CD1c-positive myeloid dendritic cell (primary cell): ENCODE measurements at regions not wholly inside any gene's neighbourhood (a gene's known extent, or its start where the extent isn't known, plus 50 kb on each side); places are given as distances from the start of the nearest gene placed in this dataset.

ENCODE experiments used
- DNase-seq: peaks from one replicate; pipeline ENCODE4 v3.0.0-alpha.2; 2016; ENCODE audit errors: extremely low spot score

GRCh38 chr16:6068063-6068462, 970.5 kb upstream of the EEF2KMT start:
- DNase-seq = no peak

- no peak for DNase-seq
These were observed 969.1 kb upstream of the EEF2KMT start for GRCh38 chr16:6066652-6067051.

DNA sequence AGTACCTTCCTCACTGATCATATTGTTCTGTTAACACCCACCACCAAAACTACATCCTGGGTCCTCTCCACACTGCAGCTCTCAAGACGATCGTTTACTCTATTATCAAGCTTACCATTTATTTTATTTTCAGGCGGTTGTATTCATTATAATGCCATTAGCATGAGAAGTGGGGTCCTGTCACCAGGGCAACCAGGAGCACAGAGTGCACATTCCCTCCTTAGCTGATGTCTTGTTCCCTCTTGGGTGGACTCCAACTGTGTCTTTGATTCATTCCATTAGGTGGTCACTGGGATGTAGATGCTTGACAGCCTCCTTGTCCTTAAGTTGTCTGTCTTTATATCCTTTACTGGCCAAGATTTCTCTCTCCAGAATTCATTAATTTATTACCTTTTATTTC, 965.9 kb upstream of the EEF2KMT start:
- no peak for DNase-seq

- no peak for DNase-seq
These were observed 962.1 kb upstream of the EEF2KMT start for GRCh38 chr16:6059671-6060070.

DNA sequence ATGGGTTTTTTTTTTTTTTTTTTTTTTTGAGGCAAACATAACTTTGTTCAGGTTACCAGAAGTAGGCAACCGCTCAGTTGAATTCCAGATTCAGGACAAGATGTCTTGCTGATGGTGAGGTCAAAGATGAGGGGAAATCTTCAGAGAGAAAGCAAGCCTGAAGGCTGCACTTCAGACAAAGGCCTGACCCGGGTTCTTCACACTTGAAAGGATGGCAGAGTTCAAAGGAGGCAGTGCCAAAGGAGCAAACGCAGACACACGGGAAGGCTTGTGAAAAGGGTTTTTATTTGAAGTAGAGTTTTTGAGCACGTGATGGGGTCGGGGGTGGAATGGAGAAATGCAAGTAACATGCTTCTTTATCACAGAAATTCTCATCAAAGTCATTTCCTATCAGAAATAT, 960.2 kb upstream of the EEF2KMT start:
- DNase-seq = no peak

GRCh38 chr16:6048017-6048416, 950.4 kb upstream of the EEF2KMT start:
- no peak for DNase-seq

DNA sequence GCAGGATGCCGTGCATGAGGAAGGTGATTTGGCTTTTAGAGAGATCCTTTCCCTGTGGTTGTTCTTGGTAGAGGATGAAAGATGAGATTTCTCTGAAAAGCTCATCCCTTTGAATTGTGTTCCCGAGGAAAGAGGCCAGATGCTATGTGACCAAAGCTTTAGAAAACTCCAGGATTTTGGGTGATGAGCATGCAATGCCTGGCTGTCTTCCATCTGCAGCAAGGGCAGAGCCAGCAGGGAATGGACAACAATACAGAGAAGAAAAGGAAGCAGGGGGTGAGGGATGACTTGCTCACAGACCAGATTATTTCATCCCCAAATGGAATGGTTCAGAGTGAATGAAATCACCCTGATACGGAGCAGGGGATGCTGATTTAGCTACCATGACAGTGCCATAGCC, 949.7 kb upstream of the EEF2KMT start:
- DNase-seq = no peak

GRCh38 chr16:6038941-6039645, 941.5 kb upstream of the EEF2KMT start:
- DNase-seq = no peak

DNA sequence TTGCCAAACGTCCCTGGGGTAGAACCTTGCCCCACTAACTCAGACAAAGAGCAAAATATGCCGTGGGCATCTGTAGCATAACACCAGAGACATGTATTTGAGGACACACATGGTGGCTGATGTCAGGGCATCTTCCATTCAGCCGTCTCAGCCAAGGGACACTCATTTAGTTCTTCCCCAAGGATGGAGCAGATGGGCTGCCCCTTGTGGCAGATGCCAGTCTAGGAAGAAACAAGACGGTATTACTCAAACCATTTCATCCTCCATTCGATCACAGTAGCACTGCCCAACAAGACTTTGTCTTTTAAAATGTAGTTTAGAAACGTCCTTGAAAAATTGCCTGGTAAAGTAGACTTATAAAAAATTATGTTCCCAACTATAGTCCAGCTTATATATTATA, 937.6 kb upstream of the EEF2KMT start:
- no peak for DNase-seq

DNA sequence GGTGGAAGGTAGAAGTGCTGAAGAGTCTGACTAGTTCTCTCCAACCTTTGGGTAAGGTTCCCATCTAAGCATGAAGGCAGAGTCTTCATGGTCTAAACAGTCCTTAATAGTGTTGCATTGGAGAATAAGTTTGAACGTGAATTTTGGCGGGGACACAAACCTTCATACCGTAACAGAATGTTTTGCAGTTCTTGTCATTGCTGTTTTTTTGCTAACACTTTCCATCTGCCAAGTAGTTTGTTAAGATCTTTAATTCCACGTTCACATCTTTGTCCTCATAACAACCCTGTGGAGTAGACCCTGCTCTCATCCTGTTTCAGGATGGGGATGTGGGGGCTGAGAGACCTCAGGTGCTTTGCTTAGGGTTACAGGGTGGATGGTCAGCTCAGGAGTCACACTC, 936.9 kb upstream of the EEF2KMT start:
- no peak for DNase-seq

DNA sequence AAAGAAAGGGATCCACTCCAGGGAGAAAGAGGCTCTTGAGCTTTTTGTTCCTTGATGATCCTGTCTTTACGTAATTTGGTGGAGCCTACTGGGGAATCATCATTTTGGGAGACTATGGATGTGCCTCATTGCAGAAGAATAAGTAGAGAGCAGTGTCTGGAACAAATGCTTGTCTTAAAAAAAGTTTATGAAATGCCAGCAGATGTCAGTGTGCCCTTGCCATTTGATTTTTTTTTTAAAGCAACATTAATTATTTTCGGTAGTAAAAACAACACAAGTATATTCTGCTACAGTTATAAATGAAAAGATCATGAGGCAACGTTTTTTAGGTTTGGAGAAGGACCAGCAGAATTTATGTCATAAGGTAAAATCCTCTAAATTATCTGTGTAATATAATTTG, 934.8 kb upstream of the EEF2KMT start:
- DNase-seq = no peak

DNA sequence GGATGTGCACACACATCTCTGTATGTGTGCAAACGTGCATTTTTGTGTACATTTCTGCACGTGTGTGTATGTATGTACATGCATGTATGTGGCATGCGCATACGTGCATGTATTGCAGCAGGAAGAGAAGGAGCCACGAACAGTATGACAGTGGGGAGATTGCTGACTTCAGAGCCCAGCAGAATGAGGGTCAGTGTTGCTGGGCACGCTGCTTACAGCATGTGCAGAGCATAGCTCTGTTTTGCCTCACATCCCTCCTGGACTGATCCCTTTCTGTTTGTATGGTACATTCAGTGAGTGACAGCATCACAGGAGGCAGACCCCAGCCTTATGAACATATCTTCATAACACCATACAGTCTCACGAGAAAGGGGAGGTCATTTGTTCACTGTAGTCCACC, 934.0 kb upstream of the EEF2KMT start:
- no peak for DNase-seq

DNA sequence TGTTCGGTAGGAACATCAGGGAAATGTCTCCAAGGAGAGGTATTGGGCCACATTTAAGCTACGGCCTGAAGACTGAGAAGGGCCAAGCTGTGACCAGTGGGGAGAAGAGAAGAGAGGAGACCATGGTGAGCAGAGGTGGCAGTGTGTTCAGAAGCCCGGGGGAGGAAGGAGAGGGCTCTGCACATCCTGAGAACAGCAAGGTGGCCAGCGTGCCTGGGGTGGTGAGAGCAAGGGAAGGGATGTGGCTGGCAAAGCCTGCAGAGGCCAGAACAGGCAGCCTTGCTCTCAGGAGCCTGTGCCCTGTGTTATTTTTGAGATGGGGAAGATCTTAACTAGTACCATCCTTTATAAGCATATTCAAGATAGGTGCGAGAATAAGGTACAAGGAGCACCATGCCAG, 933.5 kb upstream of the EEF2KMT start:
- no peak for DNase-seq

DNA sequence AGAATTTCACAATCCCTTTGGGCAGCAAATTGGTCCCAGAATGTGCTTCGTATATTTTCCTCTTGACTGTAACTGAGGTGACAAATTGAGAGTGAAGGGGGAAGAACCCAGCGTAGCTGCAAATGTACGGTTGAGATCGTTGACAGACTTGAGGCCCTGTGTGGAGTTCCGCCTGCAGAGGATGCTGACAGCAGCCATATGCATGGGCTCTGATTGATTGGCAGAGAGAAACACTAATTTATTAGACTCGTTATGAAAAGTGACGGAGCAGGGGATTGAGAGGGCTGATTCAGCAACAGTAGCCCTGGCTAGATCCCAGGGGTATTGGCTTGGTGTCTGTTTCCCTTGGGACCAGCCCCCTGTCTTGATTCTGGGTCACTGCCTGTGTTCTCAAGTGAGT, 930.1 kb upstream of the EEF2KMT start:
- DNase-seq = no peak

GRCh38 chr16:6023449-6023848, 925.9 kb upstream of the EEF2KMT start:
- no peak for DNase-seq

DNA sequence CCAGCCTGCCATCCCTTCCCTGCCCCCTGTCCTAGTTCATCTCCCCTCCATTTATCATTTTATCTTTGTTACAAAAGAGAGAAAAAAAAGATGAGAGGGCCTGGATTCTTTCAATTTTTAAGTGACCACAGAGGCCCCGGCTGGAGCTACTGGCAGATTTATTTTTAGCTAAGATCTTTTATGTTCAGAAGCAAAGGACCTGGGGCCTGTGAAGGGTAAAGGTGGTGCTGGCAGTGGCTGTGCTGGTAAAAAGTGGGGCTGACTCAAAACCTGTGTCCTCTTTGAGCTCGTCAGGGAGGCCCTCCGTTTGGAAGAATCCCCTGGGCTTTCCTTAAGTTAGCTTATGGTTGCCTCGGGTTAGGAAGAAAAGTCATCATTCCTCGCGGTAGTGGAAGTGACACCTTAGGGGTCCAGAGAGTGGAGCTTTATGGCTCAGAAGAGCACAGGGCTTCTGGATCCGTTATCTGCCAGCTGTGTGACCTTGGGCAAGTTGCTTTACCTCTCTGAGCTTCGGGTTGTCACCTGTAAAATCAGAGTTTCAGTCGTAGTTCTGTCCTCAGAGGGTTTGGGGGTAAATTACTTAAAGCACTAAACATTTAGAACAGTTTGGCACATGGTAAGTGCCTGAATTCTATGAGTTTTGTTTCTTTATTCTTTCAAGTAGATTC, 923.8 kb upstream of the EEF2KMT start:
- no peak for DNase-seq

DNA sequence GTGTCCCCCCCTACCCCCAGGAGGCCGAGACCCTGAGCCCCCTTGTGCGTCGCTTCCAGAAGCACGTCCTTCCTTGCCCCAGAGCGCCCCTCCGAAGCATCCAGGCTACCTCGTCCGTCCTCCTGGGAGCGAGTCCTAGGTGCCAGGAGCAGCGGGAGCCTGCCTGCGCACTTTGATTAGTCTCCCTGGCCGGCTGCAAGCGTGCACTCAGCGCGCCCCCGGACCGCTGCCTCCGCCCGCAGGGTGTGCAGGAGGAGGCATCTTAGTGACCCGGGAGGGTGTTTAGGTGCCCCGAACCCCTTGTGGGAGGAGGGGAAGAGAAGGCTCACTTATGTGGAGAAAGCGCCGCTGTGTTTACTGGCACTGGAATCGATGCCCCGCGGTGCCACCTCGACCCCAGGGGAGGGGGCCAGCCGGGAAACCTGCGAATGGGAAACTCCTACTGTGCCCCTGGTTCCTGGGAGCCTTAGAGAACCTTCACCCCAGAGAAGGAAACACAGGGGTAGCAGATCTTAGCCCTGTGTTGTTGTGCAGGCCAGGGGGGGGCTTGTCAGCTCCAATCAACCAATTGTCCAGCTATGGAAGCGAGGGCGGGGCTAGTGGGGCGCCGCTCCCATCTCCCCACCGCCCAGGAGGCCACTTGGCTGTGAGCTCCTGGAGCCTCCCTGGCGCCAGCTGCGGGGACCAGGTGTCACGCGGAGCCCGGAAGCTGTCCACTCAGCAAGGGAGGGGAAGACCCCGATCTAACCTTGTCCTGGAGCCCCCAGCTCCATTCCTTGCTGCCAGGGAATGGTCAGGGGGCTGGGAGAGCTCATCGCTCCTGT, 922.8 kb upstream of the EEF2KMT start:
- DNase-seq = no peak

GRCh38 chr16:6019490-6019991, 921.9 kb upstream of the EEF2KMT start:
- no peak for DNase-seq

DNA sequence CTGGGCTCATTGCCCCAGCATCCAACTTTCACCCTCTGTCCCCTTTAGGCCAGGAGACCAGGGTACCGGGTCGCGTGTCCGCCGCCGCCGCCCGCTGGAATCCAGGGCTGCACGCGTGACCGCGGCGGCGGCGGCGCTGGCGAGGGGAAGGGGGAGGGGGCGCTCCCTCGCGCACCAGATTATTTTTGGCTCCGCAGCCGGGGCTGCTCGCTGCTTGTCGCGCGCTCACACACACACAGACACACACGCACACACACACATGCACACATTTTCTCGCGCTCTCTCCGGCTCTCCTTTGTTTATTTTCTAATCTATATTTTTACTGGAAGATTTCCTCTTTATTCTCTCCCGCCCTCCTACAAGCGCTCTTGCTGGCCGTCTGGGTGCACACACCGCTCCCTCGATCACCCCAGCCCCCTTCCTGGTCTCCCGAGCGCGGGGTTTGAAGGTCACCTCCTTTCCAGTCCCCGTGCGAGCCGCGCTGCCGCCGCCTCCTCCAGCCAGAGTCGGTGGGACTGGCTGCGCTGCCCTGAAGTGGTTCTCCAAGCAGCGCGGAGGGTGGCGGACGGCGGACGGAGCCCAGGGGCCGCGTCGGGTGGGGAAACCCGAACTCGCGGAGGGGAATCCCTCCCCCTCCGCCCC, 921.4 kb upstream of the EEF2KMT start:
- no peak for DNase-seq

DNA sequence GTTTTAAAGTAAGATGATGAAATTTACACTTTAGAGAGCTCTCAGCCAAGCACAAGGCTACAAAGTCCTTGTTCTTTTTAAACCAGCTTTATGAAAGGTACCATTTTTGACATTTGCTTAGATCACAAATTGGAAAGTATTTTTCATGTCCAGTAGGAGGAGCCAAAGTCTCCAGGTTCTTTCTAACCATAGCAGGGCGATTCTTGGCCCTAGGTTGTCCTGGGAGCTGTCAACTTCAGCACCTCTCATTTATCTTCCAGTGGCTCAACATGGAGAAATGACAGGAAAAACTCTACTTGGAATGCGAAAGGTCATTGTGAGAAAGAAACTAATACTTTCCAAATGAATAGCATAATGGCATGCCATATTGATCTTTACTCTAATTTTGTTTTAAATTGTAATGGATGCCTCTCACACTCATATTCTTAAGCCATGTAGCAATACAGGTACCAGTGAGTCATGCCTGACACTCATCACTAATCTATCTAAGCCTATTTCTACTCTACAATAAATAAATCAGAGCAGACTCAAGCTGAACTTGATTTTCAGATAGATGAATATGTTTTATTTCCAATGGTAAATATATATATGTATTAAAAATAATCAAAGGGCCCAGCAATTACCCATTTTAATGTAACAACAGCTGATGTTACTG, 919.1 kb upstream of the EEF2KMT start:
- no peak for DNase-seq

DNA sequence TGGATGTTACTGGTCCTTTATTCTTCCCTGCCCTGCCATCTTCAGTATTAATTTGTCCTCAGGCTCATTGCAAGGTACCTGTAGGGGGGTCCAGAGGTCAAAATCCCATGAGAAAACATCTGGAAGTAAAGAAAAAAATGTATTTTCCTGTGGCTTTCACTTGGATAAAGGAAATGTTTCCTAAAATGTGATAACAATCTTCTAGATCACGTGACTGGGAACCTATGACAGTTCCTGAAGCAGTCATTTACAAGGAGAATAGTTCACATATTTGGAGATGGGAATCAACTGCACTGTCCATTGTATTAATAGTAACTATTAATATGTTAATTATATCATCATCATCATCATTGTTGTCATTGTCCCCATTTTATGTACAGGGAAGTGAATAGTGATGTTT, 915.1 kb upstream of the EEF2KMT start:
- DNase-seq = no peak

- DNase-seq = no peak
These were observed 911.6 kb upstream of the EEF2KMT start for GRCh38 chr16:6009151-6009550.
